ENCODE measurements at regions not wholly inside any gene's neighbourhood (a gene's known extent, or its start where the extent isn't known, plus 50 kb on each side); places are given as distances from the start of the nearest gene placed in this dataset.

DNA sequence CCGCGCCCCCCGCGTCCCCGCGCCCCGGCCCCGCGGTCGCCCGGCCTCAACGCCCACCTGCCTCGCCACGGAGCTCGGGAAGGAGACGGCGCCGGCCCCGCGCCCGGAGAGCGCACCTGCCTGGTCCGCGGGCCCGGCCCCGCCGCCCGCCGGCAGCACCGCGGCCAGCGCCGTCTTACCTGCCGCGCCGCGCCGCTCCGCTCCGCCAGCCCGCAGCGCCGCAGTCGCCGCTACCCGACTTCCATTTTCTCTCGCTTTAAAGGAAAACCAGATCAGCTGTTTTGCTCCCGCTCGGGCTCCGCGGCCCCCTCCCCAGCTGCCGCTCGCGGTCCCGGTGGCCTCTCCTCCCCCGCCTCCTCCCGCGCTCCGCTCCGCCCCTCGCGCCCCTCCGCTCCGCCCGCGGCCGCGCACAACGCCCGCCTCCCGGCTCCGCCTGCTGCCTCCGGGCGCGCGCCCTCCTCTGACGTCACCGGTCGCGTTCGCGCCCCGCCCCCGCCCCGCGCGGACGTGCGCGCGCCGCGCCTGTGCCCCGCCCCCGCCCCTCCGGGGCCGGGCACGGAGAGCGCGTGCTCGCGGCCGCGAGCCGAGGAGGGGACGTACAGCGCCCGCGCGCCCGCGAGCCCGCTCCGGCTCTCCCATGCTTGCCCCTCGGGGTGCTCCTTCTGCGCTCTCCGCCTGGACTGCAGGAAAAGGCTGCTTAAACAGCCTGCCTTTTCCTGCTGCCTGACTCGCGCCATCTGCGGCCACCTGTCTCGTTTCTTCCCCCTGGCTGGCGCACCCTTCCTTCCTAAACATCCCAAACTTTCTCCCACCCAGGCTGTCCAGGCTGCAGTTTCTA is 159.8 kb upstream of the CHRNA7 start, which contains the start of gene OTUD7A (continued):
- TF ChIP-seq, protein P1, sequence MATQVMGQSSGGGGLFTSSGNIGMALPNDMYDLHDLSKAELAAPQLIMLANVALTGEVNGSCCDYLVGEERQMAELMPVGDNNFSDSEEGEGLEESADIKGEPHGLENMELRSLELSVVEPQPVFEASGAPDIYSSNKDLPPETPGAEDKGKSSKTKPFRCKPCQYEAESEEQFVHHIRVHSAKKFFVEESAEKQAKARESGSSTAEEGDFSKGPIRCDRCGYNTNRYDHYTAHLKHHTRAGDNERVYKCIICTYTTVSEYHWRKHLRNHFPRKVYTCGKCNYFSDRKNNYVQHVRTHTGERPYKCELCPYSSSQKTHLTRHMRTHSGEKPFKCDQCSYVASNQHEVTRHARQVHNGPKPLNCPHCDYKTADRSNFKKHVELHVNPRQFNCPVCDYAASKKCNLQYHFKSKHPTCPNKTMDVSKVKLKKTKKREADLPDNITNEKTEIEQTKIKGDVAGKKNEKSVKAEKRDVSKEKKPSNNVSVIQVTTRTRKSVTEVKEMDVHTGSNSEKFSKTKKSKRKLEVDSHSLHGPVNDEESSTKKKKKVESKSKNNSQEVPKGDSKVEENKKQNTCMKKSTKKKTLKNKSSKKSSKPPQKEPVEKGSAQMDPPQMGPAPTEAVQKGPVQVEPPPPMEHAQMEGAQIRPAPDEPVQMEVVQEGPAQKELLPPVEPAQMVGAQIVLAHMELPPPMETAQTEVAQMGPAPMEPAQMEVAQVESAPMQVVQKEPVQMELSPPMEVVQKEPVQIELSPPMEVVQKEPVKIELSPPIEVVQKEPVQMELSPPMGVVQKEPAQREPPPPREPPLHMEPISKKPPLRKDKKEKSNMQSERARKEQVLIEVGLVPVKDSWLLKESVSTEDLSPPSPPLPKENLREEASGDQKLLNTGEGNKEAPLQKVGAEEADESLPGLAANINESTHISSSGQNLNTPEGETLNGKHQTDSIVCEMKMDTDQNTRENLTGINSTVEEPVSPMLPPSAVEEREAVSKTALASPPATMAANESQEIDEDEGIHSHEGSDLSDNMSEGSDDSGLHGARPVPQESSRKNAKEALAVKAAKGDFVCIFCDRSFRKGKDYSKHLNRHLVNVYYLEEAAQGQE (IDR thresholded peaks at IDR 0.05; ENCODE audit: low read depth, low read length) = peak; percentile 80
- TF ChIP-seq, protein P2, sequence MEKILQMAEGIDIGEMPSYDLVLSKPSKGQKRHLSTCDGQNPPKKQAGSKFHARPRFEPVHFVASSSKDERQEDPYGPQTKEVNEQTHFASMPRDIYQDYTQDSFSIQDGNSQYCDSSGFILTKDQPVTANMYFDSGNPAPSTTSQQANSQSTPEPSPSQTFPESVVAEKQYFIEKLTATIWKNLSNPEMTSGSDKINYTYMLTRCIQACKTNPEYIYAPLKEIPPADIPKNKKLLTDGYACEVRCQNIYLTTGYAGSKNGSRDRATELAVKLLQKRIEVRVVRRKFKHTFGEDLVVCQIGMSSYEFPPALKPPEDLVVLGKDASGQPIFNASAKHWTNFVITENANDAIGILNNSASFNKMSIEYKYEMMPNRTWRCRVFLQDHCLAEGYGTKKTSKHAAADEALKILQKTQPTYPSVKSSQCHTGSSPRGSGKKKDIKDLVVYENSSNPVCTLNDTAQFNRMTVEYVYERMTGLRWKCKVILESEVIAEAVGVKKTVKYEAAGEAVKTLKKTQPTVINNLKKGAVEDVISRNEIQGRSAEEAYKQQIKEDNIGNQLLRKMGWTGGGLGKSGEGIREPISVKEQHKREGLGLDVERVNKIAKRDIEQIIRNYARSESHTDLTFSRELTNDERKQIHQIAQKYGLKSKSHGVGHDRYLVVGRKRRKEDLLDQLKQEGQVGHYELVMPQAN (conservative IDR thresholded peaks at IDR 0.05) = 0 out of 2 replicates have a peak, but pooled peaks have one; percentile 24
- TF ChIP-seq, protein P3, sequence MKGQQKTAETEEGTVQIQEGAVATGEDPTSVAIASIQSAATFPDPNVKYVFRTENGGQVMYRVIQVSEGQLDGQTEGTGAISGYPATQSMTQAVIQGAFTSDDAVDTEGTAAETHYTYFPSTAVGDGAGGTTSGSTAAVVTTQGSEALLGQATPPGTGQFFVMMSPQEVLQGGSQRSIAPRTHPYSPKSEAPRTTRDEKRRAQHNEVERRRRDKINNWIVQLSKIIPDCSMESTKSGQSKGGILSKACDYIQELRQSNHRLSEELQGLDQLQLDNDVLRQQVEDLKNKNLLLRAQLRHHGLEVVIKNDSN (IDR thresholded peaks at IDR 0.05; ENCODE audit: borderline replicate concordance, extremely low read length, insufficient read depth, low read depth, low read length) = no peak
- TF ChIP-seq, protein P4, sequence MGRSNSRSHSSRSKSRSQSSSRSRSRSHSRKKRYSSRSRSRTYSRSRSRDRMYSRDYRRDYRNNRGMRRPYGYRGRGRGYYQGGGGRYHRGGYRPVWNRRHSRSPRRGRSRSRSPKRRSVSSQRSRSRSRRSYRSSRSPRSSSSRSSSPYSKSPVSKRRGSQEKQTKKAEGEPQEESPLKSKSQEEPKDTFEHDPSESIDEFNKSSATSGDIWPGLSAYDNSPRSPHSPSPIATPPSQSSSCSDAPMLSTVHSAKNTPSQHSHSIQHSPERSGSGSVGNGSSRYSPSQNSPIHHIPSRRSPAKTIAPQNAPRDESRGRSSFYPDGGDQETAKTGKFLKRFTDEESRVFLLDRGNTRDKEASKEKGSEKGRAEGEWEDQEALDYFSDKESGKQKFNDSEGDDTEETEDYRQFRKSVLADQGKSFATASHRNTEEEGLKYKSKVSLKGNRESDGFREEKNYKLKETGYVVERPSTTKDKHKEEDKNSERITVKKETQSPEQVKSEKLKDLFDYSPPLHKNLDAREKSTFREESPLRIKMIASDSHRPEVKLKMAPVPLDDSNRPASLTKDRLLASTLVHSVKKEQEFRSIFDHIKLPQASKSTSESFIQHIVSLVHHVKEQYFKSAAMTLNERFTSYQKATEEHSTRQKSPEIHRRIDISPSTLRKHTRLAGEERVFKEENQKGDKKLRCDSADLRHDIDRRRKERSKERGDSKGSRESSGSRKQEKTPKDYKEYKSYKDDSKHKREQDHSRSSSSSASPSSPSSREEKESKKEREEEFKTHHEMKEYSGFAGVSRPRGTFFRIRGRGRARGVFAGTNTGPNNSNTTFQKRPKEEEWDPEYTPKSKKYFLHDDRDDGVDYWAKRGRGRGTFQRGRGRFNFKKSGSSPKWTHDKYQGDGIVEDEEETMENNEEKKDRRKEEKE (IDR thresholded peaks at IDR 0.05) = no peak
- peak; percentile 40; the same call in 1 of the 2 replicates for TF ChIP-seq POLR2A (IDR thresholded peaks at IDR 0.05; ENCODE audit: low read depth, low read length)
- TF ChIP-seq HDAC6 (IDR thresholded peaks at IDR 0.05; ENCODE audit: unreplicated experiment) = no peak
- no peak for TF ChIP-seq PML (IDR thresholded peaks at IDR 0.05; ENCODE audit: low read length)
- TF ChIP-seq, protein P5, sequence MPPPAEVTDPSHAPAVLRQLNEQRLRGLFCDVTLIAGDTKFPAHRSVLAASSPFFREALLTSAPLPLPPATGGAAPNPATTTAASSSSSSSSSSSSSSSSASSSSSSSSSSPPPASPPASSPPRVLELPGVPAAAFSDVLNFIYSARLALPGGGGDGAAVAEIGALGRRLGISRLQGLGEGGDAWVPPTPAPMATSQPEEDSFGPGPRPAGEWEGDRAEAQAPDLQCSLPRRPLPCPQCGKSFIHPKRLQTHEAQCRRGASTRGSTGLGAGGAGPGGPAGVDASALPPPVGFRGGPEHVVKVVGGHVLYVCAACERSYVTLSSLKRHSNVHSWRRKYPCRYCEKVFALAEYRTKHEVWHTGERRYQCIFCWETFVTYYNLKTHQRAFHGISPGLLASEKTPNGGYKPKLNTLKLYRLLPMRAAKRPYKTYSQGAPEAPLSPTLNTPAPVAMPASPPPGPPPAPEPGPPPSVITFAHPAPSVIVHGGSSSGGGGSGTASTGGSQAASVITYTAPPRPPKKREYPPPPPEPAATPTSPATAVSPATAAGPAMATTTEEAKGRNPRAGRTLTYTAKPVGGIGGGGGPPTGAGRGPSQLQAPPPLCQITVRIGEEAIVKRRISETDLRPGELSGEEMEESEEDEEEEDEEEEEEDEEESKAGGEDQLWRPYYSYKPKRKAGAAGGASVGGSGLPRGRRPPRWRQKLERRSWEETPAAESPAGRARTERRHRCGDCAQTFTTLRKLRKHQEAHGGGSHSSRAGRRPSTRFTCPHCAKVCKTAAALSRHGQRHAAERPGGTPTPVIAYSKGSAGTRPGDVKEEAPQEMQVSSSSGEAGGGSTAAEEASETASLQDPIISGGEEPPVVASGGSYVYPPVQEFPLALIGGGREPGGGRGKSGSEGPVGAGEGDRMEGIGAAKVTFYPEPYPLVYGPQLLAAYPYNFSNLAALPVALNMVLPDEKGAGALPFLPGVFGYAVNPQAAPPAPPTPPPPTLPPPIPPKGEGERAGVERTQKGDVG (CRISPR knock-in tag; IDR thresholded peaks at IDR 0.05) = no peak
- TF ChIP-seq, protein P6, sequence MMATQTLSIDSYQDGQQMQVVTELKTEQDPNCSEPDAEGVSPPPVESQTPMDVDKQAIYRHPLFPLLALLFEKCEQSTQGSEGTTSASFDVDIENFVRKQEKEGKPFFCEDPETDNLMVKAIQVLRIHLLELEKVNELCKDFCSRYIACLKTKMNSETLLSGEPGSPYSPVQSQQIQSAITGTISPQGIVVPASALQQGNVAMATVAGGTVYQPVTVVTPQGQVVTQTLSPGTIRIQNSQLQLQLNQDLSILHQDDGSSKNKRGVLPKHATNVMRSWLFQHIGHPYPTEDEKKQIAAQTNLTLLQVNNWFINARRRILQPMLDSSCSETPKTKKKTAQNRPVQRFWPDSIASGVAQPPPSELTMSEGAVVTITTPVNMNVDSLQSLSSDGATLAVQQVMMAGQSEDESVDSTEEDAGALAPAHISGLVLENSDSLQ (IDR thresholded peaks at IDR 0.05) = no peak
- no peak for TF ChIP-seq RUNX3 (IDR thresholded peaks at IDR 0.05; ENCODE audit: low read length)
- 0 out of 2 replicates have a peak, but pooled peaks have one; percentile 15 for TF ChIP-seq CREM (IDR thresholded peaks at IDR 0.05; ENCODE audit: low read depth)
- no peak for TF ChIP-seq ZNF217 (IDR thresholded peaks at IDR 0.05)
- TF ChIP-seq EGR1 (IDR thresholded peaks at IDR 0.05; ENCODE audit: borderline replicate concordance in 1 of 2, low read depth in 2 of 2, low read length in 2 of 2) = peak in 1 of 2 experiments; percentile 82; a peak in 2 of 3 replicates
- peak; percentile 59; the same call in 1 of the 2 replicates for TF ChIP-seq CREB1 (IDR thresholded peaks at IDR 0.05; ENCODE audit: low read depth)

Measured in GM12878 (cell line).